IMR-90 (cell line): ENCODE measurements at regions not wholly inside any gene's neighbourhood (a gene's known extent, or its start where the extent isn't known, plus 50 kb on each side); places are given as distances from the start of the nearest gene placed in this dataset.

ENCODE experiments used
- ATAC-seq: fragments of 200-7000 bp; cut with Tn5 transposase; 2 replicates; pipeline ENCODE4 v1.9.1; 2020; ENCODE audit warnings: low read depth, mild to moderate bottlenecking, moderate library complexity
- BruUV-seq: library from RNA; stranded (reverse); fragments of 400-500 nt; replicated peaks from 2 replicates; lab custom pipeline; 2021; lab: Mats Ljungman, UMichigan
- CTCF ChIA-PET: fragments of 300-600 bp; formaldehyde crosslinking; extraction: SDS; loops from one replicate; lab custom pipeline; 2021; ENCODE audit warnings: antibody characterized with exemption; lab: Yijun Ruan, JAX
- POLR2A ChIA-PET: fragments of 300-600 bp; sonication (Branson Sonifier 250); formaldehyde crosslinking; loops from one replicate; lab custom pipeline; 2022; ENCODE audit warnings: antibody characterized with exemption; ENCODE audit not compliant: unreplicated experiment; lab: Charles Lee
- DNase-seq: peaks from one replicate; pipeline ENCODE4 v3.0.0; 2013
- H2AFZ ChIP-seq: replicated peaks from 2 replicates; pipeline ENCODE3; 2013; ENCODE audit warnings: low read length, mild to moderate bottlenecking; ENCODE audit not compliant: poor library complexity
- H2AK5ac ChIP-seq: 2 replicates; pipeline ENCODE4 v1.6.1; 2013; ENCODE audit warnings: low read depth, low read length, inconsistent platforms
- H2AK9ac ChIP-seq: replicated peaks from 2 replicates; pipeline ENCODE3; 2013; ENCODE audit warnings: mild to moderate bottlenecking, low read depth, low read length, moderate library complexity; ENCODE audit not compliant: poor library complexity
- H2BK120ac ChIP-seq: 2 replicates; pipeline ENCODE4 v1.6.1; 2013; ENCODE audit warnings: low read depth, low read length, inconsistent platforms
- H2BK15ac ChIP-seq: 3 replicates; pipeline ENCODE4 v1.6.1; 2013; ENCODE audit warnings: low read depth, low read length, inconsistent platforms
- H2BK20ac ChIP-seq: 2 replicates; pipeline ENCODE4 v1.6.1; 2013; ENCODE audit warnings: low read depth, mild to moderate bottlenecking, inconsistent platforms, low read length, moderate library complexity
- H2BK5ac ChIP-seq: 2 replicates; pipeline ENCODE4 v1.6.1; 2013; ENCODE audit warnings: mild to moderate bottlenecking, low read depth, low read length, inconsistent platforms; ENCODE audit not compliant: poor library complexity, severe bottlenecking
- H3K14ac ChIP-seq: replicated peaks from 2 replicates; pipeline ENCODE4 v1.6.1; 2013; ENCODE audit warnings: low read depth, low read length, inconsistent platforms
- H3K18ac ChIP-seq: 2 replicates; pipeline ENCODE4 v1.6.1; 2013; ENCODE audit warnings: low read depth, low read length, control low read depth
- H3K23ac ChIP-seq: 2 replicates; pipeline ENCODE4 v1.6.1; 2013; ENCODE audit warnings: low read depth, low read length, inconsistent platforms
- H3K27ac ChIP-seq: 2 replicates; pipeline ENCODE4 v1.5.1; 2013; ENCODE audit warnings: mild to moderate bottlenecking, control low read depth, low read length; ENCODE audit not compliant: insufficient read depth
- H3K27me3 ChIP-seq: 2 replicates; pipeline ENCODE4 v1.6.1; 2013; ENCODE audit warnings: low read length; ENCODE audit not compliant: control insufficient read depth, insufficient read depth
- H3K36me3 ChIP-seq: 2 replicates; pipeline ENCODE4 v1.6.1; 2013; ENCODE audit warnings: low read length, mixed read lengths; ENCODE audit not compliant: control insufficient read depth, insufficient read depth
- H3K4ac ChIP-seq: 2 replicates; pipeline ENCODE4 v1.6.1; 2013; ENCODE audit warnings: low read depth, low read length, inconsistent platforms
- H3K4me1 ChIP-seq: 2 replicates; pipeline ENCODE4 v1.6.1; 2013; ENCODE audit warnings: low read length, mixed read lengths; ENCODE audit not compliant: control insufficient read depth, insufficient read depth
- H3K4me2 ChIP-seq: 2 replicates; pipeline ENCODE4 v1.6.1; 2013; ENCODE audit warnings: low read depth, mild to moderate bottlenecking, control low read depth, low read length, moderate library complexity
- H3K4me3 ChIP-seq: 2 replicates; pipeline ENCODE4 v1.5.1; 2013; ENCODE audit warnings: low read depth, mild to moderate bottlenecking, control low read depth, low read length, moderate library complexity; ENCODE audit not compliant: insufficient read depth
- H3K56ac ChIP-seq: 2 replicates; pipeline ENCODE4 v1.6.1; 2013; ENCODE audit warnings: low read length, inconsistent platforms; ENCODE audit not compliant: insufficient read depth; ENCODE audit errors: extremely low read depth
- H3K79me1 ChIP-seq, 2 experiments: 2 replicates each; pipeline ENCODE4 v1.6.1; 2013; ENCODE audit warnings: low read length in 2 of 2, inconsistent platforms in 1 of 2, low read depth in 1 of 2
- H3K9ac ChIP-seq: 2 replicates; pipeline ENCODE4 v1.6.1; 2013; ENCODE audit warnings: low read depth, low read length, control low read depth
- H3K9me1 ChIP-seq: 2 replicates; pipeline ENCODE4 v1.6.1; 2013; ENCODE audit warnings: low read length, inconsistent platforms; ENCODE audit not compliant: insufficient read depth
- H3K9me3 ChIP-seq: 2 replicates; pipeline ENCODE4 v1.6.1; 2013; ENCODE audit warnings: low read length; ENCODE audit not compliant: control insufficient read depth, insufficient read depth
- H4K20me1 ChIP-seq: 2 replicates; pipeline ENCODE4 v1.6.1; 2013; ENCODE audit warnings: low read length, inconsistent platforms; ENCODE audit not compliant: insufficient read depth
- H4K5ac ChIP-seq: 2 replicates; pipeline ENCODE4 v1.6.1; 2013; ENCODE audit warnings: mild to moderate bottlenecking, low read depth, low read length, control low read depth
- H4K8ac ChIP-seq, 2 experiments: 2 replicates each; pipeline ENCODE4 v1.6.1; 2013; ENCODE audit warnings: low read depth in 2 of 2, low read length in 2 of 2, control low read depth in 1 of 2, inconsistent platforms in 1 of 2
- H4K91ac ChIP-seq: 2 replicates; pipeline ENCODE4 v1.6.1; 2013; ENCODE audit warnings: low read depth, low read length, inconsistent platforms; ENCODE audit not compliant: insufficient read depth
- FOS ChIP-seq: fragments of 150-350 bp; IDR thresholded peaks from 2 replicates; pipeline ENCODE4 v1.6.1; 2016; ENCODE audit warnings: low read depth, low read length
- RCOR1 ChIP-seq: IDR thresholded peaks from 2 replicates; pipeline ENCODE4 v1.6.1; 2012; ENCODE audit warnings: mild to moderate bottlenecking, low read length, improper control_type of control experiment; ENCODE audit not compliant: insufficient replicate concordance
- WGBS, 2 experiments: methylation state at CpG; one replicate each; pipeline versions ENCODE4 v1.1.5 to v1.1.7; 2013; ENCODE audit warnings: missing lambda C conversion rate in 2 of 2; ENCODE audit not compliant: insufficient read length in 1 of 2; ENCODE audit errors: extremely low coverage in 2 of 2; 5-methylcytosine and 5-hydroxymethylcytosine counted together
- dilution Hi-C: fragments of 300-500 bp; cut with HindIII; formaldehyde crosslinking; loops from one replicate; pipeline ENCODE4 v1.14.3; 2018; ENCODE audit warnings: low sequenced_read_pairs; ENCODE audit not compliant: unreplicated experiment
- in situ Hi-C: fragments of 300-500 bp; cut with MboI; formaldehyde crosslinking; loops from 3 replicates; pipeline ENCODE4 v1.14.3; 2019; ENCODE audit warnings: low sequenced_read_pairs, inconsistent platforms, mixed read lengths
- intact Hi-C: fragments of 100-400 bp; cut with micrococcal nuclease; formaldehyde crosslinking; loops from 2 replicates; pipeline ENCODE4 v1.10.0; 2022

- TF ChIP-seq RCOR1 = no peak
- no peak for TF ChIP-seq FOS
- ATAC-seq (no peak), DNase-seq (no peak)
- H3K27me3 ChIP-seq = no peaks in the 10 kb centered on the region
- H4K91ac ChIP-seq = no peak overlapping the region
- H3K4me1 ChIP-seq = no peaks in the 10 kb centered on the region
- H3K18ac ChIP-seq = no peak overlapping the region
- CTCF ChIA-PET = no interaction called here
- no peaks in the 10 kb centered on the region for H3K36me3 ChIP-seq
- WGBS, 2 experiments = no CpG with 5 or more reads among the region's 1 CpG
- no peak overlapping the region for H2AK5ac ChIP-seq
- H3K27ac ChIP-seq = no peak overlapping the region
- H2AK9ac ChIP-seq = no peak overlapping the region
- peak overlapping the region; percentile 54 for H2BK5ac ChIP-seq
- H4K20me1 ChIP-seq = no peaks in the 10 kb centered on the region
- no peak overlapping the region for H3K9ac ChIP-seq
- H3K4me3 ChIP-seq = no peak overlapping the region
- no peaks in the 10 kb centered on the region for H3K79me1 ChIP-seq
- H3K23ac ChIP-seq = no peak overlapping the region
- in situ Hi-C loops = no loop called here
- no TSS peak for BruUV-seq
- no peak overlapping the region for H3K4me2 ChIP-seq
- H2BK15ac ChIP-seq = no peak overlapping the region
- H2BK20ac ChIP-seq = no peak overlapping the region
- no peak overlapping the region for H3K4ac ChIP-seq
- no peak overlapping the region for H2BK120ac ChIP-seq
- no peak overlapping the region for H2AFZ ChIP-seq
- peaks cover 2% of the 10 kb centered on the region; the same call in 1 of the 2 replicates for H3K9me3 ChIP-seq
- no peak overlapping the region for H4K8ac ChIP-seq
- dilution Hi-C loops = no loop called here
- H3K56ac ChIP-seq = no peak overlapping the region
- intact Hi-C loops = no loop called here
- no peak overlapping the region for H4K5ac ChIP-seq
- no peaks in the 10 kb centered on the region for H3K9me1 ChIP-seq
- POLR2A ChIA-PET = no interaction called here
- H3K14ac ChIP-seq = no peak overlapping the region
These were observed 1459.9 kb downstream of the TSPY10 start for GRCh38 chrY:10987626-10988025.
